SHP77 treated with DMSO at 0.1 percent for 48 hours (cell line): ENCODE measurements at regions not wholly inside any gene's neighbourhood (a gene's known extent, or its start where the extent isn't known, plus 50 kb on each side); places are given as distances from the start of the nearest gene placed in this dataset.

Experiments
- DNase-seq: peaks from one replicate; lab custom pipeline; 2025; lab: John Stamatoyannopoulos, UW

- peak; percentile 2 for DNase-seq
These were observed 627.4 kb downstream of the KCNJ2 start for GRCh38 chr17:70796757-70797156.

GRCh38 chr17:70797166-70797565 is 627.8 kb downstream of the KCNJ2 start:
- DNase-seq = no peak

- no peak for DNase-seq
These were observed 634.8 kb downstream of the KCNJ2 start for GRCh38 chr17:70804161-70804560.

- DNase-seq = no peak
These were observed 639.3 kb downstream of the KCNJ2 start for GRCh38 chr17:70808596-70808995.

GRCh38 chr17:70810609-70811008 is 641.3 kb downstream of the KCNJ2 start:
- DNase-seq = no peak

GRCh38 chr17:70813355-70813930 is 644.1 kb downstream of the KCNJ2 start:
- no peak for DNase-seq

- no peak for DNase-seq
These were observed 649.9 kb downstream of the KCNJ2 start for GRCh38 chr17:70819183-70819582.

- no peak for DNase-seq
These were observed 650.9 kb downstream of the KCNJ2 start for GRCh38 chr17:70820276-70820675.

GRCh38 chr17:70825321-70826125 is 656.2 kb downstream of the KCNJ2 start:
- no peak for DNase-seq

GRCh38 chr17:70829876-70830275 is 660.5 kb downstream of the KCNJ2 start:
- no peak for DNase-seq

- no peak for DNase-seq
These were observed 664.7 kb downstream of the KCNJ2 start for GRCh38 chr17:70834039-70834438.

GRCh38 chr17:70848785-70849184 is 679.5 kb downstream of the KCNJ2 start:
- DNase-seq = no peak

GRCh38 chr17:70855401-70856054 is 686.2 kb downstream of the KCNJ2 start:
- DNase-seq = no peak

GRCh38 chr17:70857351-70857750 is 688.0 kb downstream of the KCNJ2 start:
- no peak for DNase-seq

- no peak for DNase-seq
These were observed 690.5 kb downstream of the KCNJ2 start for GRCh38 chr17:70859829-70860228.

GRCh38 chr17:70862295-70862694 is 693.0 kb downstream of the KCNJ2 start:
- no peak for DNase-seq

- no peak for DNase-seq
These were observed 694.3 kb downstream of the KCNJ2 start for GRCh38 chr17:70863436-70864248.

- DNase-seq = no peak
These were observed 696.9 kb downstream of the KCNJ2 start for GRCh38 chr17:70865993-70866804.

GRCh38 chr17:70868149-70868548 is 698.8 kb downstream of the KCNJ2 start:
- DNase-seq = no peak

- DNase-seq = no peak
These were observed 700.2 kb downstream of the KCNJ2 start for GRCh38 chr17:70869402-70870085.
